ENCODE measurements at regions not wholly inside any gene's neighbourhood (a gene's known extent, or its start where the extent isn't known, plus 50 kb on each side); places are given as distances from the start of the nearest gene placed in this dataset.

DNA sequence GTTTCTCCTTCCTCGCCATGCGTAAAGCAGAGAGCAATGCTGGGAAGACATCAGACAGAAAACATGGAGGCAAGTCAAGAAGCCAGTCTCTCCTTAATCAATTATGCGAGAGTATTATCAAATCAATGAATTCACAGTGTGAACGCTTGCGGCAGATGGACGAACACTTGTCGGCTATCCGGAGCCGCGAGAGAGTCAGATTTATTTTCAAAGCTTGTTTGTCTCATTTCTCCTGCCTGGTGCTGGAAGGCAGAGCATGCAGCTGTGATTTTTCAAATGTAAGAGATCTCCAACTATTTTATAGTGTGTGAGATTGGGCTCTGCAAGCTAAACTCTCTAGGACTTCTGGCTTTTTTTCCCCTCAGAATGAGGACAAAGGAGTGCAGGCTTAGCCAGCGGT is 252.3 kb downstream of the SNX10 start:
- TF ChIP-seq, protein P1, sequence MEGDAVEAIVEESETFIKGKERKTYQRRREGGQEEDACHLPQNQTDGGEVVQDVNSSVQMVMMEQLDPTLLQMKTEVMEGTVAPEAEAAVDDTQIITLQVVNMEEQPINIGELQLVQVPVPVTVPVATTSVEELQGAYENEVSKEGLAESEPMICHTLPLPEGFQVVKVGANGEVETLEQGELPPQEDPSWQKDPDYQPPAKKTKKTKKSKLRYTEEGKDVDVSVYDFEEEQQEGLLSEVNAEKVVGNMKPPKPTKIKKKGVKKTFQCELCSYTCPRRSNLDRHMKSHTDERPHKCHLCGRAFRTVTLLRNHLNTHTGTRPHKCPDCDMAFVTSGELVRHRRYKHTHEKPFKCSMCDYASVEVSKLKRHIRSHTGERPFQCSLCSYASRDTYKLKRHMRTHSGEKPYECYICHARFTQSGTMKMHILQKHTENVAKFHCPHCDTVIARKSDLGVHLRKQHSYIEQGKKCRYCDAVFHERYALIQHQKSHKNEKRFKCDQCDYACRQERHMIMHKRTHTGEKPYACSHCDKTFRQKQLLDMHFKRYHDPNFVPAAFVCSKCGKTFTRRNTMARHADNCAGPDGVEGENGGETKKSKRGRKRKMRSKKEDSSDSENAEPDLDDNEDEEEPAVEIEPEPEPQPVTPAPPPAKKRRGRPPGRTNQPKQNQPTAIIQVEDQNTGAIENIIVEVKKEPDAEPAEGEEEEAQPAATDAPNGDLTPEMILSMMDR (IDR thresholded peaks at IDR 0.05), result no peak
- intact Hi-C loops (cut with DNase I, micrococcal nuclease), result no loop called here
- ATAC-seq (no peak), DNase-seq (no peak)
- H3K9me3 ChIP-seq, result no peaks in the 10 kb centered on the region
- H3K36me3 ChIP-seq (ENCODE audit: low read depth), result no peaks in the 10 kb centered on the region
- H3K4me1 ChIP-seq (ENCODE audit: low read depth), result no peaks in the 10 kb centered on the region
- no peak overlapping the region for H3K4me3 ChIP-seq

DNA sequence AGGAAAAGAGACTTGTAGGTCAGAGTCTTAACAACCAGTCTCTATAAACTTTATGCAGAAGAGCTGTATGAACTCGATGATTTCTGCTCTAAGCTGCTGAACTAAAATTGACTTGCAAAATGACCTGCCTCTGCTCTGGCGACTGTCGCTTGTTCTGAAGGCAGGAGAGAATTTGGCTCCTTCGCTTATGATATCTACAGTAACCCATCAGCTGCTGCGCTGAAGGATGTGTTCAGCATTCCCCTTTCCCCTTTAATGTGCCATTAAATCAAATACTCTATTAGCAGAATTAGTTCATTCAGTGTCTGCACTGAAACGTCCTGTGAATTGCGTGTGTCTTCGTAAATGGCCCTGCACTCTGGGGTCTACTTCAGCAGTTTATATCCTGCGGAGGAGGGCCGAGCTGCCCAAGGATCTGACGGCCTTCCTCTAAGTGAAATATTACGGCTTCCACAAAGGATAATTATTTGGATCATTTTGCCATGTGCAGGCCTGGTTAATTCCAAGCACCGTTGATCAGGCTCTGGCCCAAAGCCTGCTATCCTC is 254.9 kb downstream of the SNX10 start:
- no peaks in the 10 kb centered on the region for H3K36me3 ChIP-seq (ENCODE audit: low read depth)
- H3K9me3 ChIP-seq, result no peaks in the 10 kb centered on the region
- ATAC-seq, result no peak
- DNase-seq, result no peak
- intact Hi-C loops (cut with DNase I, micrococcal nuclease), result no loop called here
- H3K4me1 ChIP-seq (ENCODE audit: low read depth), result no peaks in the 10 kb centered on the region
- no peak overlapping the region for H3K4me3 ChIP-seq
- TF ChIP-seq, protein P1 (IDR thresholded peaks at IDR 0.05), result no peak

DNA sequence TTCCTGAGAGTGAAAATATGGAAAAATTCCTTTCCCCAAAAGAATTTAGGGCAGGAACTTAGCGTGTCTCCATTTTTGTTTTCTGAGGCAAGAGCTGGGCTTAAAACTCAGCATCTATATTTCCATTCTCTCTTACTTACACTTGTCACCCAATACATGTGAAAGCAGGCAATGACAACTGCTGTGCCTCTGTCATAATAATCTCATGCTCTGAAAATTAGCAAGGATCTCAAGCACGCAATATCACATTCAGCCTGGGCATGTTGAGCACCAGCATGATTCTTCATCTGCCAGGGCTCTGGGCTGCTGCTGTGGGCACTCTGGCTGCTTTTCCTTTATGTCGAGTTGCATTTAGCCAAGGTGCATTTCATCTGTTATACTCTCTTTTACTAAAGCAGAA is 255.5 kb downstream of the SNX10 start:
- Histone ChIP-seq H3K36me3 (ENCODE audit: low read depth) (no peaks in the 10 kb centered on the region), H3K4me1 (ENCODE audit: low read depth) (no peaks in the 10 kb centered on the region), H3K4me3 (no peak overlapping the region), H3K9me3 (no peaks in the 10 kb centered on the region)
- no peak for ATAC-seq
- no peak for DNase-seq
- TF ChIP-seq, protein P1 (IDR thresholded peaks at IDR 0.05), result no peak
- intact Hi-C loops (cut with DNase I, micrococcal nuclease), result no loop called here

DNA sequence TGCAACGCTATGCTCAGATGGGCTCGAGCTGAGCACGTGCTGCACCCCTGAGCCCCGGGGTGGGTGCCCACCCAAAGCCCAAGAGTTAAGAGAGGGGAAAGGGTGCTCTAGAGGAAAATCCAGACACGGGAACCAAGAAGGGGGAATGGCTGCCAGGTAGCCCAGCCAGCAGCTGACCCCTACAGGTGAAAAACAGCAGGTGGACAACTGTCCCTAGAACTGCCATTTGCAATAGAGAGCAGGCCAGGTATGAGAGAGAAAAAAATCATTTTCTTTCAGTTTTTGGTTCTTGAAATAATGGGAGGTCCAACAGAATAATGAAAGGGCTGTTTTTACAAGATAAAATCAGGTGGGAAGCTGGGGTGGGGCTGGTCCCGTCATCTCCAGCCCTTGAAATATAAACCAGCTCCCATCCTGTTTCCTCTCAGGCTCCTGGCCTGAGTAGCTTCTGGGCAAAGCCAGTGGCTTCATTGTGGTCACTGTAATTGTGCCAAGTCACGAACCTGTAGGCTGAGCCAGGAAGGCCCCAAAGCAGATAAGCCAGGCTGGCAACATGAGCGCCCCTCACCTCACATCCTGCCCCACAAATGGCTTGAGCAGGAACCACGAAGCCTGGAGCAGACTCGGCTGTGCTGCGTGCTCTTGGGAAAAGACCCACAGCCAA is 257.8 kb downstream of the SNX10 start:
- intact Hi-C loops (cut with DNase I, micrococcal nuclease), result no loop called here
- H3K36me3 ChIP-seq (ENCODE audit: low read depth), result no peaks in the 10 kb centered on the region
- DNase-seq (no peak), ATAC-seq (no peak)
- peaks cover 4% of the 10 kb centered on the region for H3K4me1 ChIP-seq (ENCODE audit: low read depth)
- H3K4me3 ChIP-seq, result no peak overlapping the region
- TF ChIP-seq, protein P1 (IDR thresholded peaks at IDR 0.05), result no peak
- no peaks in the 10 kb centered on the region for H3K9me3 ChIP-seq

DNA sequence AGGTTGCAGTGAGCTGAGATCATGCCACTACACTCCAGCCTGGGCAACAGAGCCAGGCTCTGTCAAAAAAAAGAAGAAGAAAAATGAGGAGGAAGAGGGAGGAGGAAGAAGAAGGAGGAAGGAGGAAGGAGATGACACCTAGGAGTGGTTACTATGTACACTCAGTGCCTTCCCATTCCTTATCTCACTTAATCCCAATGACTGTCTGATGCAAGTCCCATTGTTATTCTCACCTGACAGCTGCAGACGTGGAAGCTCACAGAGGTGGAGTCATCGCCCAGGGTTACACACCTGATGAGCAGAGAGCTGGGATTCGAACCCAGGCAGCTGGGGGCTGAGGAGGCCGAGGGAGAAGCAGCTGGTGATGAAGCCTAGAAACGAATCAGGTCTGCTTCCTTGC is 258.8 kb downstream of the SNX10 start:
- TF ChIP-seq, protein P1 (IDR thresholded peaks at IDR 0.05), result no peak
- Histone ChIP-seq H3K4me3 (no peak overlapping the region), H3K4me1 (ENCODE audit: low read depth) (peaks cover 4% of the 10 kb centered on the region), H3K9me3 (no peaks in the 10 kb centered on the region), H3K36me3 (ENCODE audit: low read depth) (no peaks in the 10 kb centered on the region)
- no peak for ATAC-seq
- no peak for DNase-seq
- intact Hi-C loops (cut with DNase I, micrococcal nuclease), result no loop called here
